A673 (cell line): ENCODE measurements at regions not wholly inside any gene's neighbourhood (a gene's known extent, or its start where the extent isn't known, plus 50 kb on each side); places are given as distances from the start of the nearest gene placed in this dataset.

Source experiments
- CTCF ChIP-seq: fragments of 300-800, 200-600 bp; sonication (generic); conservative IDR thresholded peaks from 2 replicates; pipeline ENCODE4 v1.5.1; 2017; ENCODE audit warnings: low read depth, mild to moderate bottlenecking, antibody characterized with exemption, low read length, moderate library complexity, mixed read lengths
- EZH2 ChIP-seq: fragments of 200-600 bp; sonication (generic); IDR thresholded peaks from 2 replicates; pipeline ENCODE4 v1.6.1; 2017; ENCODE audit warnings: borderline replicate concordance, low read depth, mild to moderate bottlenecking, mixed read lengths, antibody characterized with exemption, low read length; ENCODE audit not compliant: poor library complexity, severe bottlenecking

- TF ChIP-seq CTCF (no peak), EZH2 (no peak)
These were observed 282.9 kb downstream of the DCAF12L2 start for GRCh38 chrX:125883169-125883568.
